Ascending aorta (tissue), 2 donors: ENCODE measurements at regions not wholly inside any gene's neighbourhood (a gene's known extent, or its start where the extent isn't known, plus 50 kb on each side); places are given as distances from the start of the nearest gene placed in this dataset.

ENCODE experiments used
- DNase-seq, 2 donors: peaks; one replicate each; pipeline ENCODE4 v3.0.0-alpha.2; 2019; ENCODE audit warnings: low spot score in 2 of 2
- H3K27ac ChIP-seq, 2 donors: fragments of 200-600 bp; sonication (generic); one replicate each; pipeline ENCODE4 v1.5.1; 2016 to 2017; ENCODE audit warnings: mild to moderate bottlenecking in 1 of 2
- H3K27me3 ChIP-seq: fragments of 200-600 bp; sonication (generic); one replicate; pipeline ENCODE4 v1.5.1; 2017
- H3K36me3 ChIP-seq, 2 donors: fragments of 200-600 bp; sonication (generic); one replicate each; pipeline ENCODE4 v1.5.1; 2016
- H3K4me1 ChIP-seq, 2 donors: fragments of 200-600 bp; sonication (generic); one replicate each; pipeline ENCODE4 v1.5.1; 2016 to 2017; ENCODE audit warnings: mild to moderate bottlenecking in 1 of 2
- H3K4me3 ChIP-seq, 2 donors: fragments of 200-600 bp; sonication (generic); one replicate each; pipeline ENCODE4 v1.5.1; 2016 to 2017; ENCODE audit warnings: mild to moderate bottlenecking in 1 of 2
- H3K9me3 ChIP-seq, 2 donors: fragments of 200-600 bp; sonication (generic); one replicate each; pipeline ENCODE4 v1.5.1; 2016
- CTCF ChIP-seq, 3 experiments: fragments of 200-600 bp in 2 of 3; fragments of 450-650 bp in 1 of 3; sonication (generic) in 2 of 3; IDR thresholded peaks; one replicate each; pipeline ENCODE4 v1.5.1; 2016 to 2019; ENCODE audit warnings: antibody characterized with exemption in 3 of 3, mild to moderate bottlenecking in 1 of 3, moderate library complexity in 1 of 3
- intact Hi-C: fragments of 100-400 bp; cut with DNase I; formaldehyde crosslinking; loops from one replicate; pipeline ENCODE4 v1.15.1; 2023

GRCh38 chr12:110972866-110973265 lies 52.5 kb upstream of the MYL2 start:
- Histone ChIP-seq H3K27ac (no peak overlapping the region), H3K27me3 (no peaks in the 10 kb centered on the region), H3K4me1 (no peaks in the 10 kb centered on the region), H3K9me3 (peaks cover 0 to 8% of the 10 kb centered on the region in 2 donors), H3K4me3 (no peak overlapping the region), H3K36me3 (no peaks in the 10 kb centered on the region)
- intact Hi-C loops = no loop called here
- no peak for TF ChIP-seq CTCF (IDR thresholded peaks at IDR 0.05)
- no peak for DNase-seq

GRCh38 chr12:110971936-110972335 lies 51.6 kb upstream of the MYL2 start:
- H3K9me3 ChIP-seq = peaks cover 0 to 8% of the 10 kb centered on the region in 2 donors
- H3K4me3 ChIP-seq = no peak overlapping the region
- no peaks in the 10 kb centered on the region for H3K36me3 ChIP-seq
- H3K4me1 ChIP-seq = no peaks in the 10 kb centered on the region
- intact Hi-C loops = no loop called here
- no peaks in the 10 kb centered on the region for H3K27me3 ChIP-seq
- TF ChIP-seq CTCF (IDR thresholded peaks at IDR 0.05) = no peak
- H3K27ac ChIP-seq = no peak overlapping the region
- no peak for DNase-seq

GRCh38 chr12:110971189-110971920 lies 51.0 kb upstream of the MYL2 start:
- peaks cover 0 to 8% of the 10 kb centered on the region in 2 donors for H3K9me3 ChIP-seq
- H3K27me3 ChIP-seq = no peaks in the 10 kb centered on the region
- no peak for DNase-seq
- no peak overlapping the region for H3K27ac ChIP-seq
- H3K4me3 ChIP-seq = no peak overlapping the region
- no peaks in the 10 kb centered on the region for H3K4me1 ChIP-seq
- no peak for TF ChIP-seq CTCF (IDR thresholded peaks at IDR 0.05)
- no peaks in the 10 kb centered on the region for H3K36me3 ChIP-seq
- intact Hi-C loops = no loop called here
